Retinal pigment epithelial cell (primary cell): ENCODE measurements at regions not wholly inside any gene's neighbourhood (a gene's known extent, or its start where the extent isn't known, plus 50 kb on each side); places are given as distances from the start of the nearest gene placed in this dataset.

Source experiments
- DNase-seq: peaks from one replicate; pipeline ENCODE4 v3.0.0-alpha.2; 2010; ENCODE audit warnings: low read depth
- H3K4me3 ChIP-seq: 2 replicates; pipeline ENCODE4 v1.5.1; 2011; ENCODE audit warnings: mild to moderate bottlenecking, low read length, control low read depth, moderate library complexity
- TF ChIP-seq, protein P1 (sequence below): conservative IDR thresholded peaks from 2 replicates; pipeline ENCODE4 v1.5.1; 2011; ENCODE audit warnings: low read depth, low read length, control low read depth, inconsistent platforms

DNA sequence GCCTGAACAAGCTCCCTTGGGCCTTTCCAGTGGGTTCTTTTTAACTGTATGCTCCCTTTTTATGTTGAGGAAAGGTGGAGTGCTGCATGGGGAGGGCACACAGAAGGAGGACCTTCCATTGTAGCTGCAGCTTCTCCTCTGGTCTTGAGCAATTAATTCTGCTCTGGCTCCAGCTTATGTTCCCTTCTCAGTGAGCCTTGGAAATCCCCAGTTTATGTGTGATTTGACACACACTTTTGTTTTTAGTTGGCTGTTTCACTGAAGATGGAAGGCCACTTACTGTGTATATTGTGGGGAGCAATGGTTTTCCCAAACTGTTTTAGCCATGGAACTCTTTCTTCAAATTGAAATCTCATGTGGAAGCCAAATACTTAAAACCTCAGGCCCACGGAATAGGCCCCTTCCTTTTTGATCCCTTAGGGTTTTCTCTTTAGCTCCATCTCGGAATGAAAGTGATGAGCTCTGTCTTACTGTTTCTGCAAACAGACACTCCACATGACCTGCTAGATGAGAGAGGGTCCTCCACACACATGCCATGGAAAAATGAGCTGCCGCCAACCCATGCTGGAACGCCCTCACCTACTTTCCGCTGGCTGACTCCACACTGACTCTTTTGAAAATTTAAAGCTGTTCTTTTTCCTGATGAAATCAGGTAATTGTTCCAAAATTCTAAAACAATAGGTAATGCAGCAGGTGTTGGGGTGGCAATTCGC is 280.9 kb upstream of the SIX2 start:
- TF ChIP-seq, protein P1, sequence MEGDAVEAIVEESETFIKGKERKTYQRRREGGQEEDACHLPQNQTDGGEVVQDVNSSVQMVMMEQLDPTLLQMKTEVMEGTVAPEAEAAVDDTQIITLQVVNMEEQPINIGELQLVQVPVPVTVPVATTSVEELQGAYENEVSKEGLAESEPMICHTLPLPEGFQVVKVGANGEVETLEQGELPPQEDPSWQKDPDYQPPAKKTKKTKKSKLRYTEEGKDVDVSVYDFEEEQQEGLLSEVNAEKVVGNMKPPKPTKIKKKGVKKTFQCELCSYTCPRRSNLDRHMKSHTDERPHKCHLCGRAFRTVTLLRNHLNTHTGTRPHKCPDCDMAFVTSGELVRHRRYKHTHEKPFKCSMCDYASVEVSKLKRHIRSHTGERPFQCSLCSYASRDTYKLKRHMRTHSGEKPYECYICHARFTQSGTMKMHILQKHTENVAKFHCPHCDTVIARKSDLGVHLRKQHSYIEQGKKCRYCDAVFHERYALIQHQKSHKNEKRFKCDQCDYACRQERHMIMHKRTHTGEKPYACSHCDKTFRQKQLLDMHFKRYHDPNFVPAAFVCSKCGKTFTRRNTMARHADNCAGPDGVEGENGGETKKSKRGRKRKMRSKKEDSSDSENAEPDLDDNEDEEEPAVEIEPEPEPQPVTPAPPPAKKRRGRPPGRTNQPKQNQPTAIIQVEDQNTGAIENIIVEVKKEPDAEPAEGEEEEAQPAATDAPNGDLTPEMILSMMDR, result no peak
- H3K4me3 ChIP-seq, result no peak overlapping the region
- no peak for DNase-seq

DNA sequence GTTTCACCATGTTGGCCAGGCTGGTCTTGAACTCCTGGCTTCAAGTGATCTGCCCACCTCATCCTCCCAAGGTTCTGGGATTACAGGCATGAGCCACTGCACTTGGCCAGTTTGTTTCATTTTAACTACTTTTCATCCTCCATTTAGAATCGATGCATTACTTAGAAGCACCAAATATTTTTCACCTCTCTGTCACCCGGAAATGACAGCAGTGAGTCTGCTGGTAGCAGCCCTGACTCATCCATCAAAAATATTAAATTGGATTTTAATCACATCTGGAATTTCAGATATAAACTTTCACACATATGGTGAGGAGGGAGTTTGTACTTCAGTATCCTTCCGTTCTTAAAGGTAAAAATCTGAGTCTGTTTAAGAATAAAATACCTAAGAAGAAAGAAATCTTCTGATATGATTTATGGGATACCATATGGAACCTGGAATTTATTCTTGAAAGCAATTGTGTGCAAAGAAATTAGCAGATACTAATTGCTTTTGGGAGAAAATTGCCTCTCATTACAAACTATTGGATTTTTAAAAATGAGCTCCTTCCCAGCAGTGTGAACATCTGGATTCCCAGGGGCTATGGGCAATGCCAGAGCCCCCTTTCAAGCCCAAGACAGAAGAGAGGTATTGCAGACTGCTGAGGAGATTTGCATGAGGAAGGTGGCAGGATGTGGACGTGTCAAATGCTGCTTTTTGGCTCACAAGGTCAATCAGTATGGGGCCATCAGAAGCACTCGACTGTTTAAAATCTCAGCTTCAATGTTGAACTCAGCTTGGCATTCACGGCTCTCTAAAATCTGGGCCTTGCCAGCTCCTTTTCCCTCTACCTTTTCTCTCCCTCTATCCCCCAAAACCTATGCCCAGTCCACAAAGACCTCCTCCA is 279.5 kb upstream of the SIX2 start:
- DNase-seq, result peak; percentile 38
- TF ChIP-seq, protein P1, result no peak
- H3K4me3 ChIP-seq, result no peak overlapping the region

DNA sequence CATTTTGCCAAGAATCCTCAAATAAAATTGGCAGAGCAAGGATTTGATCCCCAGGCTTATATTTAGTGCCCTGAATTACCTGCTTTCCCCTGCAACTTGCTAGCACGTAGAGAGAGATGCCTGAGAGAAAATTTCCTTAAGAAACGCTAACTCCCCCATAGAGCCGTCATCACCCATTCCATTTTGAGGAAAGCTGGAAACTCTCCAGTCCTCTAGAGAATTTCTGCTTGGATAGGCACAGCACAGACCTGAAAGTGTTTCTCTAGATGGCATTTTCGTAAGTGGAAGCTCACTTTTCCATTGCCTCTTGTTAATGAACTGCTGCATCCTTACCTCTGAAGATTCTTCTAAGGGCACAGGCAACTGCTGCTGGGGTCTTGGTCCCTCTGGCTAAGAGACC is 277.8 kb upstream of the SIX2 start:
- TF ChIP-seq, protein P1, result no peak
- H3K4me3 ChIP-seq, result no peak overlapping the region
- DNase-seq, result no peak

DNA sequence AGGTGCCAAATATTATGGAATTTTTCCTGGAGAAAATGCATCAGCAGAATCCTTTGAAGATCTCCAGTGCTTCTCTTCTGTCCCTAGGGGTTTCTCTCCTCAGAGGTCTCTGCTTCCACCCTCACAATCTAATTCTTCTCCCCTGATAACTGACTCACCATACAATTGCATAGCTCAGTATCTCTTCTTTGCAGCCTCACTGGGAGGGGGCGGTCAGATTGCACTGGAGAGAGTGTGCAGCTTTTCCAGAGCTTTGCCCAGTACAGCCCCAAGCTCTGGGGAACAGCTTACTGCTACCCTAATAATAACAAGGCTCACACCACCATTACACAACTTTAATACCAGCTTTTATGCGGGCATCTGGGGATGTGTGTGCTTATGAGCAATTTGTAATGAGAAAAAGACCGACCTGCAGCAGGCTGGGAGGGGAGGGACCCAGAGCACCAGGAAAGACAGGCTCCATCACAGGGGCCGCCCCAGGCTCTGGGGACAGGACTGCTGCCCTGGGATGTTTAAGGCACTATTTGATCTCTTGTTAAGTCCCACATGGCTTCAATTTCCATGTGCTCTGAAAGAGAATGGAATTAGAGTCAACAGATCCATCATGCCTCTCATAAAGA is 276.6 kb upstream of the SIX2 start:
- no peak overlapping the region for H3K4me3 ChIP-seq
- TF ChIP-seq, protein P1, result no peak
- no peak for DNase-seq

DNA sequence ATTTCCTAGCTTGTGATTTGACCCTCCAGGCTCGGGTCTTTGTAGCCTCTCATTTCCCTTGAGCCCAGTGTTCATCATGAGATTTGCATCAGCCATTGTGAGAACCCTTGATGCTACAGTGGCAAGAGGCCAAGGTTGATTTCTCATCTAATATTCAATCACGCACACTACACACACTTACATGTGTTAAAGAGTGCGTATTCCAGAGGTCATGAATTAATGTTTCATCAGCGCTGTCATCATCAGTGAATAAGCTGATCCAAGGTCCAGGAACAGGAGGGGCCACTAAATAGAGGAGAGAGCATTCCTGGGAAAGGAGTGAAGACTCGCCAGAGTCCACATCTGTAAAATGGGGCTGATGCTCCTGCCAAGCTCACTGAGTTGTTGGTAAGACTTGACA is 276.1 kb upstream of the SIX2 start:
- H3K4me3 ChIP-seq, result no peak overlapping the region
- DNase-seq, result no peak
- TF ChIP-seq, protein P1, result no peak

DNA sequence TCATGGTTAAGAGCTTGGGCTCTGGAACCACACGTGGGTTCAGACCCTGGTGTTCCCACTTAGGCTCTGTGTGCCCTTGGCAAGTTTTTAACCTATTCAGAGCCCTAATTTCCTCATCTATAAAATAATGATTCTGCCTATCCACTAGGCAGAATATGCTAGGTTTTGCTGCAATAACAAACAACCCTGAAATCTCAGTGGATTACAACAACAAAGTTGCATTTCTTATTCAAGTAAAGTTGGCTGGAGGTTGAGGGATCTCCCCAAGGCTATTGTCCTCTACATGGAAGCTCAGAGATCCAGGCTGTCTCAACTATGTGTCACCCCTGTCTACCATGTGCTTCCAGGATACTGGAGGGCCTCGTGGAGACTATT is 275.4 kb upstream of the SIX2 start:
- TF ChIP-seq, protein P1, result no peak
- H3K4me3 ChIP-seq, result no peak overlapping the region
- DNase-seq, result no peak
